Heart right ventricle (tissue), 16 donors: ENCODE measurements at regions not wholly inside any gene's neighbourhood (a gene's known extent, or its start where the extent isn't known, plus 50 kb on each side); places are given as distances from the start of the nearest gene placed in this dataset.

Experiments
- ATAC-seq, 8 donors: fragments of 200-7000 bp; cut with Tn5 transposase; one replicate each; pipeline ENCODE4 v1.9.1; 2020; ENCODE audit warnings: mild to moderate bottlenecking in 8 of 8, moderate library complexity in 8 of 8, moderate number of reproducible peaks in 1 of 8
- DNase-seq, 2 donors: peaks; one replicate each; pipeline ENCODE4 v3.0.0-alpha.2; 2020
- H3K27ac ChIP-seq, 10 donors: fragments of 200-600 bp; sonication (generic) in 2 of 10; one replicate each; pipeline versions ENCODE4 v1.5.0 to v1.8.0; 2020 to 2022; ENCODE audit warnings: mild to moderate bottlenecking in 3 of 10
- H3K27me3 ChIP-seq, 7 donors: fragments of 200-600 bp; one replicate each; pipeline ENCODE4 v1.8.0; 2021 to 2022; ENCODE audit warnings: mild to moderate bottlenecking in 2 of 7
- H3K36me3 ChIP-seq, 9 donors: fragments of 200-600 bp; sonication (generic) in 1 of 9; one replicate each; pipeline versions ENCODE4 v1.5.0 to v1.8.0; 2020 to 2022; ENCODE audit warnings: mild to moderate bottlenecking in 2 of 9
- H3K4me1 ChIP-seq, 9 donors: fragments of 200-600 bp; sonication (generic) in 1 of 9; one replicate each; pipeline versions ENCODE4 v1.5.0 to v1.8.0; 2020 to 2022; ENCODE audit warnings: mild to moderate bottlenecking in 4 of 9
- H3K4me3 ChIP-seq, 10 donors: fragments of 200-600 bp; sonication (generic) in 2 of 10; one replicate each; pipeline versions ENCODE4 v1.5.0 to v1.8.0; 2020 to 2022; ENCODE audit warnings: mild to moderate bottlenecking in 7 of 10, moderate library complexity in 2 of 10
- H3K9me3 ChIP-seq, 11 donors: fragments of 200-600 bp in 10 of 11; sonication (generic) in 2 of 11; one replicate each; pipeline versions ENCODE4 v1.5.0 to v1.8.0; 2013 to 2022; ENCODE audit warnings: mild to moderate bottlenecking in 2 of 11, control low read depth in 1 of 11, moderate library complexity in 1 of 11
- WGBS, 2 donors: extraction: QIAGEN DNeasy Blood & Tissue Kit; methylation state at CpG; one replicate each; pipeline ENCODE4 v1.1.7; 2013; ENCODE audit warnings: inconsistent platforms in 1 of 2; 5-methylcytosine and 5-hydroxymethylcytosine counted together
- intact Hi-C, 10 donors: fragments of 100-400 bp; cut with DNase I; formaldehyde crosslinking; loops; one replicate each; pipeline versions ENCODE4 v1.11.1 to v1.14.2; 2022
- TF ChIP-seq, protein P1 (sequence below), 9 donors: fragments of 200-600 bp; sonication (generic) in 2 of 9; IDR thresholded peaks; one replicate each; pipeline versions ENCODE4 v1.5.0 to v1.8.0; 2021 to 2022; ENCODE audit warnings: antibody characterized with exemption in 9 of 9, mild to moderate bottlenecking in 5 of 9, moderate library complexity in 1 of 9
- donor health status: Arrhythmogenic right ventricular cardiomyopathy.
- donor health status: ischemic (EF 13 %, LVEDD 7.1; RV severe dilation, severe dysfunction).
- donor health status: healthy with polysubstance abuse.
- donor health status: DM: no; HTN: yes; CAD: no.
- donor health status: DM: no; HTN: no; CAD: no.
- donor health status: ischemic (EF 25% LVEDD 6.9; RV normal size, moderate dysfunction).
- donor health status: ischemic (EF 25% LVEDD 5.7; RV mildly dilated, moderate dysfunction).
- donor health status: healthy.
- donor health status: DM: yes; HTN: yes; CAD: no.
- donor health status: Ischemic cardiomyopathy.
- donor health status: ischemic (EF 35%, LVEDD 5.7; RV mildly dilated, moderate dysfunction).
- donor health status: nonischemic (EF 11% LVEDD 7.7; RV severe dilation, severe dysfunction).
- donor health status: DM: yes; HTN: yes; CAD: no.
- donor health status: PGD.
- donor health status: ischemic (EF 29% LVEDD 5.4; RV normal size, mild dysfunction).
- donor health status: nonischemic (EF 23%, LVEDD 6.1; RV moderate dilation, normal function).

DNA sequence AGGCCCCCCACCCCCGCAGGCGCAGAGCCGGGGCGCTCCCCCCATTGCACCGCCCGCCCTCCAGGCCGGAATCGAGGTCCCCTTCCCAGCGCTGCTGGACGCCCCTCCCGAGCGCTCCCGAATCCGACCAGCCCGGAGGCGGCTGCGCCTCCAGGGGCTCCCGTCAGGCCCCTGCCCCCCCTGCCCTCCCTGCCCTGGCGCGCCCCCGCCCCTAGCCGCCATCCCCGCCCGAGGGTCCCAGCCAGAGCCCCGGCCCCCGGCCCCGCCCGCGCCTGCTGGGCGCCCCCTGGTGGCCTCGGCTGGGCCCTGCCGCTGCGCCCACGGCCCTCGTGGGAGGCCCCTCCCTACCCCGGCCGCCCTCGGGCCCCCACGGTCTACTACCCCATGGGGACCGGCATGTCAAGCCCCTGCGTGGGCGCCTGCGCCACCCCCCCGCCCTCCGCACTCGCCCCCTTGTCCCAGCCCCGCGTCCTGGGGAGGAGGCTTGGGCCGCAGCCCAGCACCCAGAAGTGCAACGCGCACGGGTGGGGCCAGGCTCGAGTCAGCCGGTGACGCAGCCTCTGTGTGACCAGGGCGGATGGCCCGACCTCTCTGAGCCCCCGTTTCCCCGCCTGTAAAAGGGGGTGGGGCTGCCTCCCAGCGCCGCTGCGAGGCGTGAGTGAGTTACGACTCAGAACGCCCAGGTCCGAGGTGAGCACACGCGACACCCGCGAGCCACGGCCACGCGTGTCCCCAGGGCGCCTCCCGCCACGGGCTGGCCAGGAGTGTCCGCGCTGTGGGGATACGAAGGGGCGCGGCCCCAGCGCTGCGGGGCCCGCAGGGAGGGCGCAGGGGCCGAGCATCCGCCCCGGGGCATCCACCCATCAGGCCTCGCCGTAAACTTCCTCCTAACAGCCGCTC, 104.9 kb downstream of the FAM53A start:
- ATAC-seq = peak; percentile 61 to 78 (median 72)
- peaks cover 0 to 21% (median 13%) of the 10 kb centered on the region in 9 donors for H3K4me1 ChIP-seq
- peaks cover 0 to 24% (median 0%) of the 10 kb centered on the region in 7 donors for H3K27me3 ChIP-seq
- TF ChIP-seq, protein P1, sequence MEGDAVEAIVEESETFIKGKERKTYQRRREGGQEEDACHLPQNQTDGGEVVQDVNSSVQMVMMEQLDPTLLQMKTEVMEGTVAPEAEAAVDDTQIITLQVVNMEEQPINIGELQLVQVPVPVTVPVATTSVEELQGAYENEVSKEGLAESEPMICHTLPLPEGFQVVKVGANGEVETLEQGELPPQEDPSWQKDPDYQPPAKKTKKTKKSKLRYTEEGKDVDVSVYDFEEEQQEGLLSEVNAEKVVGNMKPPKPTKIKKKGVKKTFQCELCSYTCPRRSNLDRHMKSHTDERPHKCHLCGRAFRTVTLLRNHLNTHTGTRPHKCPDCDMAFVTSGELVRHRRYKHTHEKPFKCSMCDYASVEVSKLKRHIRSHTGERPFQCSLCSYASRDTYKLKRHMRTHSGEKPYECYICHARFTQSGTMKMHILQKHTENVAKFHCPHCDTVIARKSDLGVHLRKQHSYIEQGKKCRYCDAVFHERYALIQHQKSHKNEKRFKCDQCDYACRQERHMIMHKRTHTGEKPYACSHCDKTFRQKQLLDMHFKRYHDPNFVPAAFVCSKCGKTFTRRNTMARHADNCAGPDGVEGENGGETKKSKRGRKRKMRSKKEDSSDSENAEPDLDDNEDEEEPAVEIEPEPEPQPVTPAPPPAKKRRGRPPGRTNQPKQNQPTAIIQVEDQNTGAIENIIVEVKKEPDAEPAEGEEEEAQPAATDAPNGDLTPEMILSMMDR (IDR thresholded peaks at IDR 0.05) = peak; percentile 56 to 83 (median 67)
- WGBS, 2 donors = 1% methylated on average over 72 to 88 of the region's 91 CpGs
- H3K27ac ChIP-seq = peak overlapping the region in 9 of 10 donors; percentile 60 to 91 (median 86)
- no peaks in the 10 kb centered on the region for H3K9me3 ChIP-seq
- no peaks in the 10 kb centered on the region for H3K36me3 ChIP-seq
- intact Hi-C loops = no loop called here
- H3K4me3 ChIP-seq = peak overlapping the region; percentile 32 to 79 (median 63)
- peak; percentile 72 to 83 for DNase-seq

DNA sequence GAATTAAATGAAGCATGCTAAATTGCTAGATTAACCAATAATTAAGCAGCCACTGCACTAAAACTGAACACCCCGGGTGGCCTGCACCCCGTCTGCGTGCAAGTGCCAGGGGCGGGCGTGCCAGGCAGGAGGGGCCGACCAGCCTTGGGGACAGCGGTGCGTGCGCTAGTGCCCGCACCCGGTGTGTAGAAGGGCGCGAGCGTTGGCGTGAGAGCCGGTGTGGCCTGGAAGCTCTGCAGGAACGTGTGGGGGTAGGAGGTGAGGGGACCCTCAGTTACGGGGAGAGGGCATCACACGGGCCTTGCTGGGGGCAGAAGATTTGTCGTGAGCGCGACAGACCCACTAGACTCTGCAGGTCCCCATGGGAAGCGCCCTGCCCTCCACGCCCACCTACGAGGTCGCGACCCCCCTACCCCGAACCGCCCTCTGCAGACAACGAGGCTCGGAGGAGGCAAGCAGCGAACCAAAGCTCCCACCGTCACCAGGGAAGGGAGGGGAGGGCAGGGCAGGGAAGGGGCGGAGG, 105.8 kb downstream of the FAM53A start:
- peaks cover 0 to 24% (median 0%) of the 10 kb centered on the region in 7 donors for H3K27me3 ChIP-seq
- DNase-seq = peak in 1 of 2 donors; percentile 19
- TF ChIP-seq, protein P1 (IDR thresholded peaks at IDR 0.05) = no peak
- WGBS, 2 donors = 13 to 25% methylated on average over 31 to 34 of the region's 34 CpGs
- ATAC-seq = no peak
- H3K27ac ChIP-seq = no peak overlapping the region
- no peaks in the 10 kb centered on the region for H3K9me3 ChIP-seq
- peaks cover 0 to 21% (median 13%) of the 10 kb centered on the region in 9 donors for H3K4me1 ChIP-seq
- no peaks in the 10 kb centered on the region for H3K36me3 ChIP-seq
- intact Hi-C loops = no loop called here
- H3K4me3 ChIP-seq = peak overlapping the region in 2 of 10 donors; percentile 10 to 68

DNA sequence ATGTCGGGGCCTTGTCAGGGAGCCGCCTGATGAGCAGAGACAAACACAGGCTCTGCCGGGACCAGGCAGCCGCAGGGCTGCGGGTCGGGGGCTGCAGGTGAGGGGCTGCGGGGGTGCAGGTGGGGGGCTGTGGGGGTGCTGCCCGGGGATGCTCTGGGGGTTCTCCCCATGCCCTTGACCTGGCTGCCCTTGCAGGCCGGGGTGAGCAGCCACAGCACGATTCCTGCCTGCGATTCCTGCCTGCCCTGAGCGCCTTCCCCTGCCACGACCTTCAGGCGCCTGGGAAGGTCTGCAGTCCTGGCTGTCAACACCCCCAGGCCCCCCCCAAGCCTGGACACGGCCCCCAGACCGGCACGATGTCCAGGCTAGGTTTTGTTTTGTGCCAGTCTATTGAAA, 106.3 kb downstream of the FAM53A start:
- TF ChIP-seq, protein P1 (IDR thresholded peaks at IDR 0.05) = no peak
- H3K4me1 ChIP-seq = peaks cover 0 to 21% (median 13%) of the 10 kb centered on the region in 9 donors
- H3K27me3 ChIP-seq = peaks cover 0 to 24% (median 0%) of the 10 kb centered on the region in 7 donors
- intact Hi-C loops = no loop called here
- WGBS, 2 donors = 31 to 47% methylated on average over 17 of the region's 17 CpGs
- H3K36me3 ChIP-seq = no peaks in the 10 kb centered on the region
- H3K27ac ChIP-seq = no peak overlapping the region
- no peak overlapping the region for H3K4me3 ChIP-seq
- no peak for ATAC-seq
- DNase-seq = peak in 1 of 2 donors; percentile 14
- H3K9me3 ChIP-seq = no peaks in the 10 kb centered on the region

DNA sequence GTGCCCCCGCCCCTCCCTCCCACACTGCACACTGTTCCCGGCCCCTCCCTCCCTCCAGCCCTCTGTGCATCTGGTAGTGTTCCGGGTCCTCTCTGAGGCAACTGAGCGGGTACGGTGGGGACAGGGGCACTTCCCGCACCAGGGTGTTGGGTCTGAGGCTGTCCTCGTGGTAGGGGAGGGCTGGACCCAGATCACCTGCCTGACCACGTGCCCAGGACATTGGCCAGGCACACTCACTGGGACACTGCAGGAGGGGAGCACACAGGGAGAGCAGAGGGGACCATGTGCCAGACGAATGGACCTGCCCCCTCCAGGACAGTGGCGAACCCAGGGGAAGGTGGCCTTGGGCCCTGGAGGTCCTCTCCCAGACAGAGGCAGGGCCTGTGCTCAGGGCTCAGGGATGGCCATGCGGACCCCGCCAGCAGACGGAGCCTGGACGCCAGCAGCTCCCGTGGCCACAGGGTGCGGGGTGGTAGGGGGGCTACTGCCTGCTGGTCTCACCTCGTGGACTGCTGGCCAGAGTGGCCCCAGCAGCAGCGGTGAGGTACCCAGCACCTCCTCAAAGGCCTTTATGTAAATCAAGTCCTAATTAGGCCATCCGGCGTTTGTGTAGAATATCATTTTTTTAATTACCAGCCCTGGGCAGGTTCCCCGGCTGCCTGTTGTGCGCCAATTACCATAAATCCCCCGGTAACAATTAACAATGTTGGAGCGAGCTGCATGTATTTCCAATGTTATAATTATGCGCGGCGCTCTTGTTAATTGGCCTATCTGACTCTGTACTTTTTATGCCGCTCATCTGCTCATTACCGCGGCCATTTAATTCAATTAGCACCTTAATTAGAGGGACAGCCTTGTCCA, 106.9 kb downstream of the FAM53A start:
- ATAC-seq (no peak), DNase-seq (peak in 1 of 2 donors; percentile 11)
- Histone ChIP-seq H3K4me3 (no peak overlapping the region), H3K27ac (no peak overlapping the region), H3K4me1 (peaks cover 0 to 21% (median 13%) of the 10 kb centered on the region in 9 donors), H3K36me3 (no peaks in the 10 kb centered on the region), H3K9me3 (no peaks in the 10 kb centered on the region), H3K27me3 (peaks cover 0 to 24% (median 0%) of the 10 kb centered on the region in 7 donors)
- TF ChIP-seq, protein P1 (IDR thresholded peaks at IDR 0.05) = no peak
- WGBS, 2 donors = 74 to 82% methylated on average over 29 to 30 of the region's 30 CpGs
- intact Hi-C loops = no loop called here
